A673 (cell line): ENCODE measurements at regions not wholly inside any gene's neighbourhood (a gene's known extent, or its start where the extent isn't known, plus 50 kb on each side); places are given as distances from the start of the nearest gene placed in this dataset.

ENCODE experiments used
- EZH2 ChIP-seq: fragments of 200-600 bp; sonication (generic); IDR thresholded peaks from 2 replicates; pipeline ENCODE4 v1.6.1; 2017; ENCODE audit warnings: borderline replicate concordance, low read depth, mild to moderate bottlenecking, mixed read lengths, antibody characterized with exemption, low read length; ENCODE audit not compliant: poor library complexity, severe bottlenecking
- TF ChIP-seq, protein P1 (sequence below): fragments of 300-800, 200-600 bp; sonication (generic); conservative IDR thresholded peaks from 2 replicates; pipeline ENCODE4 v1.5.1; 2017; ENCODE audit warnings: low read depth, mild to moderate bottlenecking, antibody characterized with exemption, low read length, moderate library complexity, mixed read lengths

DNA sequence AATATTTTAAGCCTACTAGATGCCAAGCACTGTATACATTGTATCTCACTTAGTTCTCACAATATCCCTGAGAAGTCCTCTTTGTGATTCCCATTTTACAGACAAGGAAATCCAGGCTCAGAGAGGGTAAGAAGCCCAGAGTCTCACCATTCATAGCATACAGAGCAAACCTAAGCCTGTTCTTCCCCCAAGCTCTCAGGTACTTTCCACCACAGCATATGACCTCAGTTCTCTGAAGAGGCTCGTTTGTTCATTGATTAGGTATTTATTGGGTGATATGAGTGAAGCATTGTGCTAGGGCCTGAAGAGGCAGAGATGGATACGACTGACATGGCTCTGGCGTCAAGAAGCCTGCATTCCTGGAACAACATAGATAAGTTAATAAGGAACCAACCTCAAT, 310.9 kb upstream of the UMPS start:
- TF ChIP-seq, protein P1, sequence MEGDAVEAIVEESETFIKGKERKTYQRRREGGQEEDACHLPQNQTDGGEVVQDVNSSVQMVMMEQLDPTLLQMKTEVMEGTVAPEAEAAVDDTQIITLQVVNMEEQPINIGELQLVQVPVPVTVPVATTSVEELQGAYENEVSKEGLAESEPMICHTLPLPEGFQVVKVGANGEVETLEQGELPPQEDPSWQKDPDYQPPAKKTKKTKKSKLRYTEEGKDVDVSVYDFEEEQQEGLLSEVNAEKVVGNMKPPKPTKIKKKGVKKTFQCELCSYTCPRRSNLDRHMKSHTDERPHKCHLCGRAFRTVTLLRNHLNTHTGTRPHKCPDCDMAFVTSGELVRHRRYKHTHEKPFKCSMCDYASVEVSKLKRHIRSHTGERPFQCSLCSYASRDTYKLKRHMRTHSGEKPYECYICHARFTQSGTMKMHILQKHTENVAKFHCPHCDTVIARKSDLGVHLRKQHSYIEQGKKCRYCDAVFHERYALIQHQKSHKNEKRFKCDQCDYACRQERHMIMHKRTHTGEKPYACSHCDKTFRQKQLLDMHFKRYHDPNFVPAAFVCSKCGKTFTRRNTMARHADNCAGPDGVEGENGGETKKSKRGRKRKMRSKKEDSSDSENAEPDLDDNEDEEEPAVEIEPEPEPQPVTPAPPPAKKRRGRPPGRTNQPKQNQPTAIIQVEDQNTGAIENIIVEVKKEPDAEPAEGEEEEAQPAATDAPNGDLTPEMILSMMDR, result no peak
- no peak for TF ChIP-seq EZH2
